WTC11 (cell line): ENCODE measurements at regions not wholly inside any gene's neighbourhood (a gene's known extent, or its start where the extent isn't known, plus 50 kb on each side); places are given as distances from the start of the nearest gene placed in this dataset.

Source experiments
- ATAC-seq: fragments of 200-7000 bp; cut with Tn5 transposase; 2 replicates; pipeline ENCODE4 v1.10.0; 2021; ENCODE audit warnings: mild to moderate bottlenecking, moderate library complexity
- CTCF ChIA-PET: fragments of 300-600 bp; sonication (Branson Sonifier 250); formaldehyde crosslinking; loops from one replicate; lab custom pipeline; 2021; ENCODE audit warnings: antibody characterized with exemption; lab: Charles Lee
- POLR2A ChIA-PET: fragments of 350-600 bp; sonication (Branson Sonifier 250); formaldehyde crosslinking; loops from one replicate; lab custom pipeline; 2021; ENCODE audit warnings: antibody characterized with exemption; lab: Charles Lee
- DNase-seq: peaks from one replicate; pipeline ENCODE4 v3.0.0; 2021; ENCODE audit warnings: low spot score
- H3K27ac Mint-ChIP-seq: 2 replicates; pipeline ENCODE4 v1.8.0; 2021; ENCODE audit warnings: mixed read lengths
- H3K27me3 Mint-ChIP-seq: 2 replicates; pipeline ENCODE4 v1.8.0; 2021; ENCODE audit warnings: low read depth, mild to moderate bottlenecking, moderate library complexity, mixed read lengths
- H3K36me3 Mint-ChIP-seq: 2 replicates; pipeline ENCODE4 v1.8.0; 2021; ENCODE audit warnings: mixed read lengths
- H3K4me1 Mint-ChIP-seq: 2 replicates; pipeline ENCODE4 v1.8.0; 2022; ENCODE audit warnings: mixed read lengths
- H3K4me3 Mint-ChIP-seq: 2 replicates; pipeline ENCODE4 v1.8.0; 2021; ENCODE audit warnings: mild to moderate bottlenecking, moderate library complexity, mixed read lengths
- H3K9me3 Mint-ChIP-seq: 2 replicates; pipeline ENCODE4 v1.8.0; 2021; ENCODE audit warnings: mixed read lengths
- AR ChIP-seq: fragments of 250-450 bp; sonication (Bioruptor Pico); IDR thresholded peaks from 2 replicates; pipeline ENCODE4 v1.9.0; 2021; ENCODE audit warnings: mild to moderate bottlenecking
- ATF1 ChIP-seq: sonication (generic); formaldehyde crosslinking; IDR thresholded peaks from 2 replicates; pipeline ENCODE4 v1.8.1; 2023; ENCODE audit warnings: mild to moderate bottlenecking, moderate library complexity, missing genetic modification reagents
- CREM ChIP-seq: sonication (generic); formaldehyde crosslinking; IDR thresholded peaks from 2 replicates; pipeline ENCODE4 v1.8.1; 2022; ENCODE audit warnings: mild to moderate bottlenecking, missing genetic modification reagents, moderate library complexity
- EMX1 ChIP-seq: fragments of 250-450 bp; sonication (Bioruptor Pico); IDR thresholded peaks from 2 replicates; pipeline ENCODE4 v1.8.0; 2021; ENCODE audit warnings: mild to moderate bottlenecking
- GTF2I ChIP-seq: fragments of 250-450 bp; sonication (Bioruptor Pico); conservative IDR thresholded peaks from 2 replicates; pipeline ENCODE4 v1.4.0; 2021; ENCODE audit warnings: mild to moderate bottlenecking
- IRF2 ChIP-seq: sonication (generic); formaldehyde crosslinking; IDR thresholded peaks from 2 replicates; pipeline ENCODE4 v1.8.0; 2022; ENCODE audit warnings: low read depth, missing genetic modification reagents, borderline replicate concordance
- MXD4 ChIP-seq: fragments of 250-450 bp; sonication (Bioruptor Pico); IDR thresholded peaks from 2 replicates; pipeline ENCODE4 v1.8.0; 2021; ENCODE audit warnings: mild to moderate bottlenecking, moderate library complexity, borderline replicate concordance
- NFATC4 ChIP-seq: fragments of 250-450 bp; sonication (Bioruptor Pico); IDR thresholded peaks from 2 replicates; pipeline ENCODE4 v1.9.0; 2021; ENCODE audit warnings: mild to moderate bottlenecking
- NFYB ChIP-seq: sonication (generic); formaldehyde crosslinking; conservative IDR thresholded peaks from 2 replicates; pipeline ENCODE4 v1.8.0; 2022; ENCODE audit warnings: low read depth, missing genetic modification reagents
- NR3C1 ChIP-seq: sonication (generic); formaldehyde crosslinking; conservative IDR thresholded peaks from 2 replicates; pipeline ENCODE4 v1.8.1; 2023; ENCODE audit warnings: low read depth, mild to moderate bottlenecking, missing genetic modification reagents
- RORB ChIP-seq: fragments of 250-450 bp; sonication (Bioruptor Pico); IDR thresholded peaks from 2 replicates; pipeline ENCODE4 v1.9.0; 2021; ENCODE audit warnings: mild to moderate bottlenecking
- TCF7 ChIP-seq: sonication (generic); formaldehyde crosslinking; IDR thresholded peaks from 2 replicates; pipeline ENCODE4 v1.8.0; 2022; ENCODE audit warnings: mild to moderate bottlenecking, low read depth, missing genetic modification reagents, moderate library complexity
- TEAD4 ChIP-seq: sonication (generic); formaldehyde crosslinking; IDR thresholded peaks from 2 replicates; pipeline ENCODE4 v1.8.0; 2022; ENCODE audit warnings: mild to moderate bottlenecking, missing genetic modification reagents
- ZNF263 ChIP-seq: sonication (generic); formaldehyde crosslinking; IDR thresholded peaks from 2 replicates; pipeline ENCODE4 v1.8.1; 2022; ENCODE audit warnings: low read depth, mild to moderate bottlenecking, moderate library complexity, missing genetic modification reagents
- ZNF396 ChIP-seq: fragments of 250-450 bp; sonication (Bioruptor Pico); IDR thresholded peaks from 2 replicates; pipeline ENCODE4 v1.8.0; 2021; ENCODE audit warnings: mild to moderate bottlenecking, moderate library complexity, borderline replicate concordance
- ZNF423 ChIP-seq: fragments of 250-450 bp; sonication (Bioruptor Pico); IDR thresholded peaks from 2 replicates; pipeline ENCODE4 v2.1.2; 2022; ENCODE audit warnings: mild to moderate bottlenecking, moderate library complexity
- ZNF671 ChIP-seq: fragments of 250-450 bp; sonication (Bioruptor Pico); IDR thresholded peaks from 2 replicates; pipeline ENCODE4 v1.8.0; 2021; ENCODE audit warnings: mild to moderate bottlenecking
- TF ChIP-seq, protein P1 (sequence below): sonication (generic); formaldehyde crosslinking; IDR thresholded peaks from 2 replicates; pipeline ENCODE4 v1.8.1; 2023; ENCODE audit warnings: mild to moderate bottlenecking, missing genetic modification reagents, borderline replicate concordance
- TF ChIP-seq, protein P2 (sequence below): sonication (generic); formaldehyde crosslinking; IDR thresholded peaks from 2 replicates; pipeline ENCODE4 v1.8.0; 2023; ENCODE audit warnings: mild to moderate bottlenecking, missing genetic modification reagents
- TF ChIP-seq, protein P3 (sequence below): sonication (generic); formaldehyde crosslinking; IDR thresholded peaks from 2 replicates; pipeline ENCODE4 v1.8.0; 2022; ENCODE audit warnings: mild to moderate bottlenecking, missing genetic modification reagents

GRCh38 chr5:56325039-56325438 lies 91.9 kb upstream of the ANKRD55 start:
- ChIA-PET CTCF (no interaction called here), POLR2A (no interaction called here)
- no peaks in the 10 kb centered on the region for H3K9me3 Mint-ChIP-seq
- no peak overlapping the region for H3K4me3 Mint-ChIP-seq
- DNase-seq (no peak), ATAC-seq (no peak)
- H3K4me1 Mint-ChIP-seq: peaks cover 13% of the 10 kb centered on the region
- peaks cover 12% of the 10 kb centered on the region for H3K27me3 Mint-ChIP-seq
- H3K27ac Mint-ChIP-seq: no peak overlapping the region
- H3K36me3 Mint-ChIP-seq: no peaks in the 10 kb centered on the region
- TF ChIP-seq ZNF671 (CRISPR knock-in tag) (no peak), RORB (CRISPR knock-in tag) (no peak), IRF2 (CRISPR knock-in tag) (no peak), AR (no peak), ZNF263 (CRISPR knock-in tag) (no peak), TCF7 (CRISPR knock-in tag) (no peak), ZNF423 (no peak), GTF2I (no peak), ATF1 (CRISPR knock-in tag) (no peak), NFYB (no peak), NFATC4 (CRISPR knock-in tag) (no peak), MXD4 (CRISPR knock-in tag) (no peak), EMX1 (no peak), NR3C1 (CRISPR knock-in tag) (no peak), CREM (CRISPR knock-in tag) (no peak), ZNF396 (no peak), TEAD4 (CRISPR knock-in tag) (no peak)
- TF ChIP-seq, protein P1, sequence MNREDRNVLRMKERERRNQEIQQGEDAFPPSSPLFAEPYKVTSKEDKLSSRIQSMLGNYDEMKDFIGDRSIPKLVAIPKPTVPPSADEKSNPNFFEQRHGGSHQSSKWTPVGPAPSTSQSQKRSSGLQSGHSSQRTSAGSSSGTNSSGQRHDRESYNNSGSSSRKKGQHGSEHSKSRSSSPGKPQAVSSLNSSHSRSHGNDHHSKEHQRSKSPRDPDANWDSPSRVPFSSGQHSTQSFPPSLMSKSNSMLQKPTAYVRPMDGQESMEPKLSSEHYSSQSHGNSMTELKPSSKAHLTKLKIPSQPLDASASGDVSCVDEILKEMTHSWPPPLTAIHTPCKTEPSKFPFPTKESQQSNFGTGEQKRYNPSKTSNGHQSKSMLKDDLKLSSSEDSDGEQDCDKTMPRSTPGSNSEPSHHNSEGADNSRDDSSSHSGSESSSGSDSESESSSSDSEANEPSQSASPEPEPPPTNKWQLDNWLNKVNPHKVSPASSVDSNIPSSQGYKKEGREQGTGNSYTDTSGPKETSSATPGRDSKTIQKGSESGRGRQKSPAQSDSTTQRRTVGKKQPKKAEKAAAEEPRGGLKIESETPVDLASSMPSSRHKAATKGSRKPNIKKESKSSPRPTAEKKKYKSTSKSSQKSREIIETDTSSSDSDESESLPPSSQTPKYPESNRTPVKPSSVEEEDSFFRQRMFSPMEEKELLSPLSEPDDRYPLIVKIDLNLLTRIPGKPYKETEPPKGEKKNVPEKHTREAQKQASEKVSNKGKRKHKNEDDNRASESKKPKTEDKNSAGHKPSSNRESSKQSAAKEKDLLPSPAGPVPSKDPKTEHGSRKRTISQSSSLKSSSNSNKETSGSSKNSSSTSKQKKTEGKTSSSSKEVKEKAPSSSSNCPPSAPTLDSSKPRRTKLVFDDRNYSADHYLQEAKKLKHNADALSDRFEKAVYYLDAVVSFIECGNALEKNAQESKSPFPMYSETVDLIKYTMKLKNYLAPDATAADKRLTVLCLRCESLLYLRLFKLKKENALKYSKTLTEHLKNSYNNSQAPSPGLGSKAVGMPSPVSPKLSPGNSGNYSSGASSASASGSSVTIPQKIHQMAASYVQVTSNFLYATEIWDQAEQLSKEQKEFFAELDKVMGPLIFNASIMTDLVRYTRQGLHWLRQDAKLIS (CRISPR knock-in tag): no peak
- TF ChIP-seq, protein P2, sequence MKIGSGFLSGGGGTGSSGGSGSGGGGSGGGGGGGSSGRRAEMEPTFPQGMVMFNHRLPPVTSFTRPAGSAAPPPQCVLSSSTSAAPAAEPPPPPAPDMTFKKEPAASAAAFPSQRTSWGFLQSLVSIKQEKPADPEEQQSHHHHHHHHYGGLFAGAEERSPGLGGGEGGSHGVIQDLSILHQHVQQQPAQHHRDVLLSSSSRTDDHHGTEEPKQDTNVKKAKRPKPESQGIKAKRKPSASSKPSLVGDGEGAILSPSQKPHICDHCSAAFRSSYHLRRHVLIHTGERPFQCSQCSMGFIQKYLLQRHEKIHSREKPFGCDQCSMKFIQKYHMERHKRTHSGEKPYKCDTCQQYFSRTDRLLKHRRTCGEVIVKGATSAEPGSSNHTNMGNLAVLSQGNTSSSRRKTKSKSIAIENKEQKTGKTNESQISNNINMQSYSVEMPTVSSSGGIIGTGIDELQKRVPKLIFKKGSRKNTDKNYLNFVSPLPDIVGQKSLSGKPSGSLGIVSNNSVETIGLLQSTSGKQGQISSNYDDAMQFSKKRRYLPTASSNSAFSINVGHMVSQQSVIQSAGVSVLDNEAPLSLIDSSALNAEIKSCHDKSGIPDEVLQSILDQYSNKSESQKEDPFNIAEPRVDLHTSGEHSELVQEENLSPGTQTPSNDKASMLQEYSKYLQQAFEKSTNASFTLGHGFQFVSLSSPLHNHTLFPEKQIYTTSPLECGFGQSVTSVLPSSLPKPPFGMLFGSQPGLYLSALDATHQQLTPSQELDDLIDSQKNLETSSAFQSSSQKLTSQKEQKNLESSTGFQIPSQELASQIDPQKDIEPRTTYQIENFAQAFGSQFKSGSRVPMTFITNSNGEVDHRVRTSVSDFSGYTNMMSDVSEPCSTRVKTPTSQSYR (CRISPR knock-in tag): no peak
- TF ChIP-seq, protein P3, sequence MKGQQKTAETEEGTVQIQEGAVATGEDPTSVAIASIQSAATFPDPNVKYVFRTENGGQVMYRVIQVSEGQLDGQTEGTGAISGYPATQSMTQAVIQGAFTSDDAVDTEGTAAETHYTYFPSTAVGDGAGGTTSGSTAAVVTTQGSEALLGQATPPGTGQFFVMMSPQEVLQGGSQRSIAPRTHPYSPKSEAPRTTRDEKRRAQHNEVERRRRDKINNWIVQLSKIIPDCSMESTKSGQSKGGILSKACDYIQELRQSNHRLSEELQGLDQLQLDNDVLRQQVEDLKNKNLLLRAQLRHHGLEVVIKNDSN (CRISPR knock-in tag): no peak
- TF ChIP-seq, all 79 proteins: peak for 0
